ENCODE measurements at regions not wholly inside any gene's neighbourhood (a gene's known extent, or its start where the extent isn't known, plus 50 kb on each side); places are given as distances from the start of the nearest gene placed in this dataset.

DNA sequence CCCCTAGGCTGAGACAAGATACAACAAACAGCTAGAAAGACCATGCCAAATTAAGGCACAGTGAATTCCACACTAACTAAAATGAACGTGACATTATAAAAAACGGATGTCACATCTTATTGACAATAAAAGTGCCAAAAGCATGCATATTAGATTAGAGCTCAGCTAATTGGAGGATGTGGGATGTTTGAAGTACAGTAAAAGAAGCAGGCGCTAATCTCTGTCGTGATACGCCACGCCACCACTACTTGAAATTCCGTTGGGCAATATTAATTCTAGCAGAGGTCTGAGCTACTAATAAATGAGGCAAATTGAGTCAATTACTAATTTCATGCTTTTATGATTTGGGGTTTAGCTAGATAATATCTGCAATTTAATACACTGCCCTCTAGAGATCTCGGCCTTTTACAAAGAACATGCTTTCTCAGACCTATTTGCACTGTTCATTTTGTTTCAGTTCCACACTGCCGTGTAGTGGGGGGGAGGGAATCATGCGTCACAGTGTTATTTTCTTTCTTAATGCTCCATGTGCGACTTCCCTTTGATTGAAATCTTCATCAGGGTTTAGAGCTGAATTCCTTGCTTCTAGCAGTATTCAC is 52.9 kb upstream of the ROBO2 start:
- TF ChIP-seq, protein P1, sequence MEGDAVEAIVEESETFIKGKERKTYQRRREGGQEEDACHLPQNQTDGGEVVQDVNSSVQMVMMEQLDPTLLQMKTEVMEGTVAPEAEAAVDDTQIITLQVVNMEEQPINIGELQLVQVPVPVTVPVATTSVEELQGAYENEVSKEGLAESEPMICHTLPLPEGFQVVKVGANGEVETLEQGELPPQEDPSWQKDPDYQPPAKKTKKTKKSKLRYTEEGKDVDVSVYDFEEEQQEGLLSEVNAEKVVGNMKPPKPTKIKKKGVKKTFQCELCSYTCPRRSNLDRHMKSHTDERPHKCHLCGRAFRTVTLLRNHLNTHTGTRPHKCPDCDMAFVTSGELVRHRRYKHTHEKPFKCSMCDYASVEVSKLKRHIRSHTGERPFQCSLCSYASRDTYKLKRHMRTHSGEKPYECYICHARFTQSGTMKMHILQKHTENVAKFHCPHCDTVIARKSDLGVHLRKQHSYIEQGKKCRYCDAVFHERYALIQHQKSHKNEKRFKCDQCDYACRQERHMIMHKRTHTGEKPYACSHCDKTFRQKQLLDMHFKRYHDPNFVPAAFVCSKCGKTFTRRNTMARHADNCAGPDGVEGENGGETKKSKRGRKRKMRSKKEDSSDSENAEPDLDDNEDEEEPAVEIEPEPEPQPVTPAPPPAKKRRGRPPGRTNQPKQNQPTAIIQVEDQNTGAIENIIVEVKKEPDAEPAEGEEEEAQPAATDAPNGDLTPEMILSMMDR (IDR thresholded peaks at IDR 0.05): no peak
- no peak for TF ChIP-seq POLR2A (IDR thresholded peaks at IDR 0.05)

All from Peyer's patch (tissue), 4 donors.